SW 1271 (cell line): ENCODE measurements at regions not wholly inside any gene's neighbourhood (a gene's known extent, or its start where the extent isn't known, plus 50 kb on each side); places are given as distances from the start of the nearest gene placed in this dataset.
"Not testable (repeated sequence)": the region's sequence is repeated elsewhere in the genome, so short reads cannot be mapped to it uniquely, and the experiment has no call there.

Experiments used
- DNase-seq, 2 experiments: peaks; one replicate each; lab custom pipeline; 2025; lab: John Stamatoyannopoulos, UW

GRCh38 chr15:47124430-47125102 lies 592.7 kb upstream of the SEMA6D start:
- DNase-seq = no peak

GRCh38 chr15:47129033-47129432 lies 588.3 kb upstream of the SEMA6D start:
- DNase-seq = no peak

- DNase-seq = not testable (repeated sequence)
These were observed 585.9 kb upstream of the SEMA6D start for GRCh38 chr15:47131450-47131849.

- DNase-seq = no peak
These were observed 582.0 kb upstream of the SEMA6D start for GRCh38 chr15:47135267-47135666.

GRCh38 chr15:47136236-47136635 lies 581.1 kb upstream of the SEMA6D start:
- DNase-seq = no peak

- no peak for DNase-seq
These were observed 577.3 kb upstream of the SEMA6D start for GRCh38 chr15:47139965-47140364.

GRCh38 chr15:47157827-47158226 lies 559.5 kb upstream of the SEMA6D start:
- DNase-seq = no peak

GRCh38 chr15:47158573-47158972 lies 558.7 kb upstream of the SEMA6D start:
- no peak for DNase-seq

- DNase-seq = no peak
These were observed 540.1 kb upstream of the SEMA6D start for GRCh38 chr15:47177177-47177576.

- DNase-seq = no peak
These were observed 537.3 kb upstream of the SEMA6D start for GRCh38 chr15:47179988-47180387.

- no peak for DNase-seq
These were observed 534.5 kb upstream of the SEMA6D start for GRCh38 chr15:47182818-47183217.

- no peak for DNase-seq
These were observed 533.0 kb upstream of the SEMA6D start for GRCh38 chr15:47184003-47184907.

- no peak for DNase-seq
These were observed 532.1 kb upstream of the SEMA6D start for GRCh38 chr15:47184908-47185801.

GRCh38 chr15:47186075-47186474 lies 531.2 kb upstream of the SEMA6D start:
- DNase-seq = no peak

GRCh38 chr15:47188758-47189507 lies 528.4 kb upstream of the SEMA6D start:
- no peak for DNase-seq

GRCh38 chr15:47194718-47195117 lies 522.6 kb upstream of the SEMA6D start:
- DNase-seq = peak in 1 of 2 experiments; percentile 0

- DNase-seq = peak; percentile 13 to 52
These were observed 521.3 kb upstream of the SEMA6D start for GRCh38 chr15:47196048-47196447.

- DNase-seq = no peak
These were observed 513.3 kb upstream of the SEMA6D start for GRCh38 chr15:47203993-47204392.

GRCh38 chr15:47206358-47206978 lies 510.8 kb upstream of the SEMA6D start:
- DNase-seq = no peak

GRCh38 chr15:47209591-47209990 lies 507.7 kb upstream of the SEMA6D start:
- DNase-seq = no peak
